SK-N-MC (cell line): ENCODE measurements at regions not wholly inside any gene's neighbourhood (a gene's known extent, or its start where the extent isn't known, plus 50 kb on each side); places are given as distances from the start of the nearest gene placed in this dataset.

Source experiments
- EZH2 ChIP-seq: fragments of 200-600 bp; sonication (generic); IDR thresholded peaks from one replicate; pipeline ENCODE4 v1.6.1; 2017; ENCODE audit warnings: antibody characterized with exemption
- POLR2AphosphoS5 ChIP-seq: IDR thresholded peaks from 2 replicates; pipeline ENCODE4 v1.6.1; 2012; ENCODE audit warnings: mild to moderate bottlenecking, low read depth, low read length, borderline replicate concordance

- TF ChIP-seq EZH2 (no peak), POLR2AphosphoS5 (no peak)
These were observed 1091.1 kb upstream of the GJE1 start for GRCh38 chr6:141041596-141042087.
